ENCODE measurements at regions not wholly inside any gene's neighbourhood (a gene's known extent, or its start where the extent isn't known, plus 50 kb on each side); places are given as distances from the start of the nearest gene placed in this dataset.

GRCh38 chr16:81175325-81175891 lies 63.1 kb upstream of the BCO1 start:
- TF ChIP-seq EZH2 (IDR thresholded peaks at IDR 0.05; ENCODE audit: insufficient read depth, poor library complexity, severe bottlenecking): no peak
- TF ChIP-seq EZH2phosphoT487 (IDR thresholded peaks at IDR 0.05; ENCODE audit: insufficient read depth, low read depth): no peak

Measured in GM23248 (cell line).